Heart left ventricle (tissue), 16 donors: ENCODE measurements at regions not wholly inside any gene's neighbourhood (a gene's known extent, or its start where the extent isn't known, plus 50 kb on each side); places are given as distances from the start of the nearest gene placed in this dataset.
A peak's percentile ranks its signal among the peaks of the same experiment; 100 is the strongest.

Source experiments
- ATAC-seq, 4 donors: fragments of 200-7000 bp; cut with Tn5 transposase; one replicate each; pipeline ENCODE4 v1.9.1; 2020 to 2022; ENCODE audit warnings: moderate library complexity in 4 of 4, mild to moderate bottlenecking in 3 of 4, moderate number of reproducible peaks in 1 of 4
- DNase-seq, 5 donors: peaks; one replicate each; pipeline ENCODE4 v3.0.0-alpha.2; 2020
- H3K27ac ChIP-seq, 12 donors: fragments of 200-600 bp; sonication (generic) in 4 of 12; one replicate each; pipeline versions ENCODE4 v1.5.0 to v1.8.0; 2016 to 2022; ENCODE audit warnings: mild to moderate bottlenecking in 2 of 12
- H3K27me3 ChIP-seq, 9 donors: fragments of 200-600 bp; sonication (generic) in 2 of 9; one replicate each; pipeline versions ENCODE4 v1.5.1 to v1.8.0; 2016 to 2022; ENCODE audit warnings: mild to moderate bottlenecking in 3 of 9
- H3K36me3 ChIP-seq, 9 donors: fragments of 200-600 bp; sonication (generic) in 2 of 9; one replicate each; pipeline versions ENCODE4 v1.5.0 to v1.8.0; 2018 to 2022; ENCODE audit warnings: mild to moderate bottlenecking in 2 of 9
- H3K4me1 ChIP-seq, 12 donors: fragments of 200-600 bp; sonication (generic) in 4 of 12; one replicate each; pipeline versions ENCODE4 v1.5.0 to v1.8.0; 2016 to 2022; ENCODE audit warnings: mild to moderate bottlenecking in 3 of 12
- H3K4me3 ChIP-seq, 12 donors: fragments of 200-600 bp; sonication (generic) in 4 of 12; one replicate each; pipeline versions ENCODE4 v1.5.0 to v1.8.0; 2017 to 2022; ENCODE audit warnings: mild to moderate bottlenecking in 9 of 12, moderate library complexity in 4 of 12
- H3K9me3 ChIP-seq, 12 donors: fragments of 200-600 bp; sonication (generic) in 4 of 12; one replicate each; pipeline versions ENCODE4 v1.5.0 to v1.8.0; 2016 to 2022; ENCODE audit warnings: mild to moderate bottlenecking in 1 of 12
- POLR2A ChIP-seq, 2 donors: fragments of 450-650 bp; IDR thresholded peaks; one replicate each; pipeline ENCODE4 v1.6.1; 2017; ENCODE audit warnings: antibody characterized with exemption in 2 of 2, mild to moderate bottlenecking in 2 of 2, moderate library complexity in 2 of 2
- WGBS, 4 donors: extraction: QIAGEN DNeasy Blood & Tissue Kit in 2 of 4; methylation state at CpG; one replicate each; pipeline versions ENCODE4 v1.1.5 to v1.1.7; 2013 to 2018; 5-methylcytosine and 5-hydroxymethylcytosine counted together
- intact Hi-C, 10 donors: fragments of 100-400 bp; cut with DNase I; formaldehyde crosslinking; loops; one replicate each; pipeline versions ENCODE4 v1.11.1 to v1.14.2; 2022
- TF ChIP-seq, protein P1 (sequence below), 12 donors: fragments of 200-600 bp; sonication (generic) in 4 of 12; IDR thresholded peaks; one replicate each; pipeline versions ENCODE4 v1.5.0 to v1.8.0; 2018 to 2022; ENCODE audit warnings: antibody characterized with exemption in 12 of 12, mild to moderate bottlenecking in 5 of 12
- donor health status: ischemic (EF 13 %, LVEDD 7.1; RV severe dilation, severe dysfunction).
- donor health status: healthy with polysubstance abuse.
- donor health status: DM: no; HTN: yes; CAD: no.
- donor health status: DM: no; HTN: no; CAD: no.
- donor health status: ischemic (EF 25% LVEDD 6.9; RV normal size, moderate dysfunction).
- donor health status: ischemic (EF 25% LVEDD 5.7; RV mildly dilated, moderate dysfunction).
- donor health status: healthy.
- donor health status: DM: yes; HTN: yes; CAD: no.
- donor health status: ischemic (EF 35%, LVEDD 5.7; RV mildly dilated, moderate dysfunction).
- donor health status: nonischemic (EF 11% LVEDD 7.7; RV severe dilation, severe dysfunction).
- donor health status: DM: yes; HTN: yes; CAD: no.
- donor health status: PGD.
- donor health status: ischemic (EF 29% LVEDD 5.4; RV normal size, mild dysfunction).
- donor health status: nonischemic (EF 23%, LVEDD 6.1; RV moderate dilation, normal function).

DNA sequence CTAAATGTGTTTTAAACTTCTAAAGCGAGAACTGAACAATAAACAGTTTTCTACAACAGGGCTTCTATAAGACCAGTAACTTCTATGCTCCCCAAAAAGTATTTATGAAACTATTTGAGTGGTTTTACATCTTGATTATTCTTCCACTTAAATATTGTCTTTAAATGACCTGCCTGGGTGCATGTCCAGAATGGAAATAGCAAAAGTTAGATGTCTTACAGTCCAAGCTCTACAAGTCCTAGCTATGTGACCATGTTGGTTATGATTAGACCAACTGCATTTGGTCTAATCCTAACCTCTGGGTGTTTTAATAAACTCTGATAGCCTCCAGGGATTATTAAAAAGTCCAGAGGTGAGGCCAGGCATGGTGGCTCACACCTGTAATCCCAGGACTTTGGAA is 79.0 kb upstream of the ATXN3L start:
- TF ChIP-seq POLR2A (IDR thresholded peaks at IDR 0.05): no peak
- TF ChIP-seq, protein P1, sequence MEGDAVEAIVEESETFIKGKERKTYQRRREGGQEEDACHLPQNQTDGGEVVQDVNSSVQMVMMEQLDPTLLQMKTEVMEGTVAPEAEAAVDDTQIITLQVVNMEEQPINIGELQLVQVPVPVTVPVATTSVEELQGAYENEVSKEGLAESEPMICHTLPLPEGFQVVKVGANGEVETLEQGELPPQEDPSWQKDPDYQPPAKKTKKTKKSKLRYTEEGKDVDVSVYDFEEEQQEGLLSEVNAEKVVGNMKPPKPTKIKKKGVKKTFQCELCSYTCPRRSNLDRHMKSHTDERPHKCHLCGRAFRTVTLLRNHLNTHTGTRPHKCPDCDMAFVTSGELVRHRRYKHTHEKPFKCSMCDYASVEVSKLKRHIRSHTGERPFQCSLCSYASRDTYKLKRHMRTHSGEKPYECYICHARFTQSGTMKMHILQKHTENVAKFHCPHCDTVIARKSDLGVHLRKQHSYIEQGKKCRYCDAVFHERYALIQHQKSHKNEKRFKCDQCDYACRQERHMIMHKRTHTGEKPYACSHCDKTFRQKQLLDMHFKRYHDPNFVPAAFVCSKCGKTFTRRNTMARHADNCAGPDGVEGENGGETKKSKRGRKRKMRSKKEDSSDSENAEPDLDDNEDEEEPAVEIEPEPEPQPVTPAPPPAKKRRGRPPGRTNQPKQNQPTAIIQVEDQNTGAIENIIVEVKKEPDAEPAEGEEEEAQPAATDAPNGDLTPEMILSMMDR (IDR thresholded peaks at IDR 0.05): no peak
- H3K36me3 ChIP-seq: no peaks in the 10 kb centered on the region
- H3K27ac ChIP-seq: peak overlapping the region in 6 of 12 donors; percentile 4 to 53 (median 42)
- H3K27me3 ChIP-seq: peaks cover 0 to 11% (median 0%) of the 10 kb centered on the region in 9 donors
- intact Hi-C loops: no loop called here
- H3K9me3 ChIP-seq: no peaks in the 10 kb centered on the region
- DNase-seq: no peak
- 83 to 93% (median 89%) methylated on average over 1 of the region's 1 CpG for WGBS, 4 donors
- peak in 1 of 4 donors; percentile 27 for ATAC-seq
- H3K4me3 ChIP-seq: no peak overlapping the region
- H3K4me1 ChIP-seq: peaks cover 0 to 22% (median 2%) of the 10 kb centered on the region in 12 donors

DNA sequence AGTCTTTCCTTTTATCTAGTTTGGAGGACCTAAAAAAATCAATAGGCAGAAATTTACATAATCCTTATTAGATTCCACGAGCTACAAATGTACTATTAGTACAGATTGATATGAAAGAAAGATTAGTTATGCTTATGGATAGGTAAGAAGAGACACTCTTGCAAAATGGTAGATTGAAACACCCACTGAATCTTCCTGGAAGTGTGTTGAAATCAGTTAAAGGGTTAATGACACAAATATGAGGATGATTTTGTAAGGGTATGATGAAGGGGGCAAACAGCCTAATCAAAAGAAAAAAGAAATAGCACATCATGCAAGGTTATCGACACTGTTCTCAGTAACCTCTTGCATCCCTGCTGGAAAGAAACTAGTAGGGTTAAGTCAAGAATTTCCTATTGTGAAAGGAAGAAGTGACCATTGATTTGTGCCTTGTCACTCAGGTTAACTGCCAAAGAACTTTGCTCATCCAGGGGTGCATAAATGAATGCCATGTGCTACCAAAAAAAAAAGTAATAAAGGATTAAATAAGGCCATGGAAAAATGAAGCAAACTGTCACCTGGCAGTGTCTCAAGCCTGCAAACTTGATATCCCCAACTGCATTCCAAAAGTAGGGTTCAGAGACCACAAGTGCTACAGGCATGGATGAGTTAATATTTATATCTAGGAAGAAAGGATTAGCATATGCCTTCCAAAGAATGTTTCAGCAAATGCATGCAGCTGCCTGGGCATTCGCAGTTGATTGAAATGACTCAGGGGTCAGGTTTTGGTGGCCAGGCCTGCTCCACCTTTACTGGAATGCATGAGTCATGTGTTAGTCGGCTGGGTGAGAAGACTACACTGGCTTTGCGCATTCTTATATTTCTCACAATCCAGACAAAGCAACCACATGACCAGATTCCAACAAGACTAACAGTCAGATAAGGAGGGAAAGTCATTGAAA is 78.3 kb upstream of the ATXN3L start:
- peaks cover 0 to 22% (median 2%) of the 10 kb centered on the region in 12 donors for H3K4me1 ChIP-seq
- H3K27ac ChIP-seq: peak overlapping the region in 5 of 12 donors; percentile 4 to 53 (median 43)
- no peak for TF ChIP-seq POLR2A (IDR thresholded peaks at IDR 0.05)
- TF ChIP-seq, protein P1 (IDR thresholded peaks at IDR 0.05): no peak
- H3K9me3 ChIP-seq: no peaks in the 10 kb centered on the region
- intact Hi-C loops: no loop called here
- H3K4me3 ChIP-seq: no peak overlapping the region
- peaks cover 0 to 10% (median 0%) of the 10 kb centered on the region in 9 donors for H3K27me3 ChIP-seq
- H3K36me3 ChIP-seq: no peaks in the 10 kb centered on the region
- DNase-seq (peak in 3 of 5 donors; percentile 17 to 70 (median 55)), ATAC-seq (peak in 3 of 4 donors; percentile 76 to 97 (median 87))
- 55 to 64% (median 60%) methylated on average over 5 of the region's 5 CpGs for whole genome bisulfite sequencing, 4 donors

DNA sequence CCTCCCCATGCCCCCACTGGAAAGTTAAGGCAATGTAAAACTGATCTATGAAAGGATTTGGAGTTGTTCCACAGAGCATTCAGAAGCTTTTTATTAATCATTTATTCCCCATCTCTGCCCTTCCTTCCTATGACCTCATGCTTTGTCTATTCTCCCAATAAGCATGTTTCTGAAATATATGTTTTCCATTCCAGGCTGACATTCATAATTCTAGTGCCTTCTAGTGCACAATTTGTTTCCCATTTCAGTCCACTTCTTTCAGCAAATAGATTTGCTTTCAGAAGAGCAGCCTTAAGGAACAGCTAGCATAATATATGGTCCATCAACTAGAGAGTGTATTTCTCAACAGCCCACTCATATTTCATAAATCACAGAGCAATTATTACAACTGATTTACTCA is 77.1 kb upstream of the ATXN3L start:
- H3K36me3 ChIP-seq: no peaks in the 10 kb centered on the region
- no peak for DNase-seq
- intact Hi-C loops: no loop called here
- TF ChIP-seq, protein P1 (IDR thresholded peaks at IDR 0.05): no peak
- no peak for TF ChIP-seq POLR2A (IDR thresholded peaks at IDR 0.05)
- H3K9me3 ChIP-seq: no peaks in the 10 kb centered on the region
- H3K4me1 ChIP-seq: peaks cover 0 to 22% (median 2%) of the 10 kb centered on the region in 12 donors
- H3K4me3 ChIP-seq: no peak overlapping the region
- no peak overlapping the region for H3K27ac ChIP-seq
- no peak for ATAC-seq
- peaks cover 0 to 7% (median 0%) of the 10 kb centered on the region in 9 donors for H3K27me3 ChIP-seq

DNA sequence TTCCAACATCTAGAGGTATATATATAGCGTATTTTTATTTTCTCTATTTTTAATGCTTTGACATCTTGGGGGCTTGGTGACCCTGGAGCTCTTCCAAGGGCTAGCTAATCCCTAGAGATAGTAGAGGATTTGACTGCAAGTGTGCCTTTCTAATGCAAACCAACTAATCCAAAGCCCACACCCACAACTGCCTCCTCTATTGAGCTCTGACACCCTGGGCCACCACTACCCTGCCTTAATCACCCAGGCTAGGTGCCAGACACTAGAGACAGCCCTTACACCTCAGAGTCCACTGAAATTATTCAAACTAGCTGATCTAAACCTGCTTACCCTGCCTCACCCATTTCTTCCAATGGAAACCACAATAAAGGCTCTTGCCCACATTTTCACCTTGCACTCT is 69.6 kb upstream of the ATXN3L start:
- no peak for TF ChIP-seq POLR2A (IDR thresholded peaks at IDR 0.05)
- TF ChIP-seq, protein P1 (IDR thresholded peaks at IDR 0.05): no peak
- ATAC-seq: no peak
- intact Hi-C loops: no loop called here
- H3K27me3 ChIP-seq: peaks cover 0 to 14% (median 0%) of the 10 kb centered on the region in 9 donors
- 79 to 97% (median 84%) methylated on average over 1 of the region's 1 CpG for WGBS, 4 donors
- no peaks in the 10 kb centered on the region for H3K36me3 ChIP-seq
- no peak for DNase-seq
- no peaks in the 10 kb centered on the region for H3K9me3 ChIP-seq
- no peak overlapping the region for H3K4me3 ChIP-seq
- peaks cover 0 to 8% (median 0%) of the 10 kb centered on the region in 12 donors for H3K4me1 ChIP-seq
- H3K27ac ChIP-seq: no peak overlapping the region
